ENCODE measurements at regions not wholly inside any gene's neighbourhood (a gene's known extent, or its start where the extent isn't known, plus 50 kb on each side); places are given as distances from the start of the nearest gene placed in this dataset.

DNA sequence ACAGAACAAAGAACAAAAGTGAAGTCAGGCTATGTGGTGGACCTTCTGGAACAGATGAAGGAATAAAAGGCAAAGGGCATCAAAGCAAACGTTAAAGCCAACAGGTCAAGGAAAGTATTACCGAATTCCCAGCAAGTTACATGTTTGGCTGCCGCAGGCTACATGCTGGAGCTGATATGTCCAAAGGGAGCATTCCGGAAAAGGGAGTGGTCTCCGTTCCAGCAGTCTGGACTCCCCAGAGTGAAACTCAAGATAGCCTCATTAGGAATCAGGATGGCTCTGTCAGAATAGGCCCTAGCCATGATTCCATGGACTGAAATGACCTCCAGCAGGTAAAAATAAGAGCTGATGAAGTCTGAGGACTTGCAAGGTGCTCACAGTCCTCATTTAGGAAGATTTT lies 379.8 kb upstream of the PRICKLE1 start:
- Histone ChIP-seq H3K27ac (ENCODE audit: low read length) (no peak overlapping the region), H3K4me3 (ENCODE audit: low read length in 2 of 2) (no peak overlapping the region), H3K36me3 (ENCODE audit: control insufficient read depth in 2 of 2, insufficient read depth in 2 of 2, low read length in 2 of 2) (no peaks in the 10 kb centered on the region), H3K9me3 (ENCODE audit: control insufficient read depth in 2 of 2, low read length in 2 of 2) (peaks cover 0 to 2% of the 10 kb centered on the region in 2 donors), H3K9ac (ENCODE audit: low read length in 2 of 2) (no peak overlapping the region), H3K27me3 (ENCODE audit: control insufficient read depth in 1 of 2, insufficient read depth in 2 of 2, low read length in 2 of 2) (no peaks in the 10 kb centered on the region), H3K4me1 (ENCODE audit: control insufficient read depth, insufficient read depth, low read length) (no peaks in the 10 kb centered on the region)

DNA sequence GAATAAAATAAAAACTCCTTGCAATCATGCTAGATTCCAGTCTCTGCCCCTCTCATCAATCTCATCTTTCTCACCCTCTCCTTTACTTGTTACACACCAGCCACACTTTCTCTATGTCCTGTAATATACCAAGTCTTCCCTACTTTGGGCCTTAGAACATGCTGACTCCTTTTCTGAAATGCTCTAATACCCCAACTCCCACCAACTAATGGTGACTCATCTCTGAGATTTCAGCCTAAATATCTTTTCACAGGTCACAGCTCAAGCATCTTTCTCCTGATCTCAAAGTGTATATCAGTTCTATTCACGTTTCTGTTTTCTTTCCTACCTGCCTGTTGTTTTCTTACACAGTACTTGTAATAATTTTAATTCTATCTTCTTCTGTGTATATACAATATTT lies 378.9 kb upstream of the PRICKLE1 start:
- Histone ChIP-seq H3K36me3 (ENCODE audit: control insufficient read depth in 2 of 2, insufficient read depth in 2 of 2, low read length in 2 of 2) (no peaks in the 10 kb centered on the region), H3K9ac (ENCODE audit: low read length in 2 of 2) (no peak overlapping the region), H3K4me1 (ENCODE audit: control insufficient read depth, insufficient read depth, low read length) (no peaks in the 10 kb centered on the region), H3K9me3 (ENCODE audit: control insufficient read depth in 2 of 2, low read length in 2 of 2) (peaks cover 0 to 2% of the 10 kb centered on the region in 2 donors), H3K27ac (ENCODE audit: low read length) (no peak overlapping the region), H3K4me3 (ENCODE audit: low read length in 2 of 2) (no peak overlapping the region), H3K27me3 (ENCODE audit: control insufficient read depth in 1 of 2, insufficient read depth in 2 of 2, low read length in 2 of 2) (no peaks in the 10 kb centered on the region)

DNA sequence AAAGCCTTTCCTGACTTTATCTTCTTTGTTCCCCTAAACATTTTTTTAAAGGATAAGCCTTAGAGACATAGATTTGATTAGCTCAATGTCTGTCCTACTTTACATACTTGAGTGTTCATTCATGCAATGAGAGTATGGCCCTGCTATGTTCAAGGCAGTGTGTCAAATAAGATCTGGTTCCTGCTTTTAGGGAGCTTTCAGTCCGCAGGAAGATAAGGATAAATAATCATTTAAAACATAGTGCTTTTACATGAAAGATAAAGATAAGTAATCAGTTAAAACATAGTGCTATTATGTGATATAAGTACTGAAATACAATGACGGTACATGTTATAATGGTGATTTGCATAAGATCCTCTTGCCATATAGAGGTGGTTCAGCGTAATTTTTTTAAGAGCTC lies 378.3 kb upstream of the PRICKLE1 start:
- Histone ChIP-seq H3K36me3 (ENCODE audit: control insufficient read depth in 2 of 2, insufficient read depth in 2 of 2, low read length in 2 of 2) (no peaks in the 10 kb centered on the region), H3K4me1 (ENCODE audit: control insufficient read depth, insufficient read depth, low read length) (no peaks in the 10 kb centered on the region), H3K9me3 (ENCODE audit: control insufficient read depth in 2 of 2, low read length in 2 of 2) (peaks cover 0 to 2% of the 10 kb centered on the region in 2 donors), H3K4me3 (ENCODE audit: low read length in 2 of 2) (no peak overlapping the region), H3K9ac (ENCODE audit: low read length in 2 of 2) (no peak overlapping the region), H3K27me3 (ENCODE audit: control insufficient read depth in 1 of 2, insufficient read depth in 2 of 2, low read length in 2 of 2) (no peaks in the 10 kb centered on the region), H3K27ac (ENCODE audit: low read length) (no peak overlapping the region)

DNA sequence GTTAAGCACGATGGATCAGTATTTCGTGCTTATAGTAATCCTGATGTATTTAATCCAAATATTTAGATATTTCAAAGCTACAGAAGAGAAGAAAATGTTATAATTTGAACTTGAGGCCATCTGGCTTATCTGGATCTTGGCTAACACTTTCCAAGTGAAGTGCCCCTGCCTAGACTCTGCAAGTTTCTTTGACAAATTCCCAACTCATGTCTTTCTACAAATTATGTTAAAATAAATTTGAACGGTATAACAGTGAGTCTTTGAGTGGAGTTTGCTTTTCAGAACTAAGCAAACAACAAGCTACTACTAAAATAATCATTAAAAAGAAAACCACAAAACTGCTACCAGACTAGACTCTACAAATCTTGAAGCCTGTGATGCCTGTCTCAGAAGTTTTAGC lies 374.4 kb upstream of the PRICKLE1 start:
- Histone ChIP-seq H3K9me3 (ENCODE audit: control insufficient read depth in 2 of 2, low read length in 2 of 2) (no peaks in the 10 kb centered on the region), H3K36me3 (ENCODE audit: control insufficient read depth in 2 of 2, insufficient read depth in 2 of 2, low read length in 2 of 2) (no peaks in the 10 kb centered on the region), H3K27me3 (ENCODE audit: control insufficient read depth in 1 of 2, insufficient read depth in 2 of 2, low read length in 2 of 2) (no peaks in the 10 kb centered on the region), H3K9ac (ENCODE audit: low read length in 2 of 2) (no peak overlapping the region), H3K4me3 (ENCODE audit: low read length in 2 of 2) (no peak overlapping the region), H3K4me1 (ENCODE audit: control insufficient read depth, insufficient read depth, low read length) (no peaks in the 10 kb centered on the region), H3K27ac (ENCODE audit: low read length) (no peak overlapping the region)

DNA sequence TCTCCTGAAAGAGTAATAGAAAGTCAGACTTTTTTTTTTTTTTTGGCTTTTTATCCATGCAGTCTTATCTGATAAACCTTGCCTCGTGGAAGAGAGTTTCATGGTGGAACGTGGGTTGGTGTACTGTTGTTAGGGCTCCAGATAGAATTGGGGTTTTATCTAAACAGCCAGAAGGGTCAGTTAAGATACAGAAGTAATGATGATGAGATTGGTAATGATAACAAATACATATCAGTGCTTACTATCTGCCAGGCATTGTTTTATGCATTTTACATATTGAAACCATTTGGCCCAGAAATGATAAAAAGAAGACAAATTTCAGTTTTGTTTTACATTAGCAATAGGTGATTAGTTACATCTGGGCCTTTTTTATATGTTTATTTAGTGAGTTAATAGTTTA lies 372.8 kb upstream of the PRICKLE1 start:
- Histone ChIP-seq H3K4me1 (ENCODE audit: control insufficient read depth, insufficient read depth, low read length) (no peaks in the 10 kb centered on the region), H3K4me3 (ENCODE audit: low read length in 2 of 2) (no peak overlapping the region), H3K27ac (ENCODE audit: low read length) (no peak overlapping the region), H3K9ac (ENCODE audit: low read length in 2 of 2) (no peak overlapping the region), H3K9me3 (ENCODE audit: control insufficient read depth in 2 of 2, low read length in 2 of 2) (no peaks in the 10 kb centered on the region), H3K36me3 (ENCODE audit: control insufficient read depth in 2 of 2, insufficient read depth in 2 of 2, low read length in 2 of 2) (no peaks in the 10 kb centered on the region), H3K27me3 (ENCODE audit: control insufficient read depth in 1 of 2, insufficient read depth in 2 of 2, low read length in 2 of 2) (no peaks in the 10 kb centered on the region)

DNA sequence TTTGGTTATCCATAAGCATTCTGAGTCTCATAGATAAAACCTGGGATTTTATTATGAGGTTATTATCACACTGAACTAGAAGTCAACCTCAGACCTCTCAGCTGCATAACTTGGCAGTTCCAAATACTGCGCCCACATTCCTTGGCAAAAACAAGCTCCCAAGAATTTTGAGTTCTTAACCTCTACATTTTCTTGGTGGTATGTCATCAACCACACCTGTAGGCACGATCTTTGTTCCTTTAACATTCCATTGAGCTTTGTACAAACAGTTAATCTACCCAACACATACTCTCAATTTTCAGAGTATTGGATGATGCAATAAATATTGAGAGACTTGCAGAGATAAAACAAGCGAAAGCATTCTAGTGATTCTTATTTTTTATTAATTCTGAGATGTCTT lies 371.8 kb upstream of the PRICKLE1 start:
- Histone ChIP-seq H3K36me3 (ENCODE audit: control insufficient read depth in 2 of 2, insufficient read depth in 2 of 2, low read length in 2 of 2) (no peaks in the 10 kb centered on the region), H3K4me1 (ENCODE audit: control insufficient read depth, insufficient read depth, low read length) (no peaks in the 10 kb centered on the region), H3K27ac (ENCODE audit: low read length) (no peak overlapping the region), H3K27me3 (ENCODE audit: control insufficient read depth in 1 of 2, insufficient read depth in 2 of 2, low read length in 2 of 2) (no peaks in the 10 kb centered on the region), H3K9ac (ENCODE audit: low read length in 2 of 2) (no peak overlapping the region), H3K9me3 (ENCODE audit: control insufficient read depth in 2 of 2, low read length in 2 of 2) (no peaks in the 10 kb centered on the region), H3K4me3 (ENCODE audit: low read length in 2 of 2) (no peak overlapping the region)

DNA sequence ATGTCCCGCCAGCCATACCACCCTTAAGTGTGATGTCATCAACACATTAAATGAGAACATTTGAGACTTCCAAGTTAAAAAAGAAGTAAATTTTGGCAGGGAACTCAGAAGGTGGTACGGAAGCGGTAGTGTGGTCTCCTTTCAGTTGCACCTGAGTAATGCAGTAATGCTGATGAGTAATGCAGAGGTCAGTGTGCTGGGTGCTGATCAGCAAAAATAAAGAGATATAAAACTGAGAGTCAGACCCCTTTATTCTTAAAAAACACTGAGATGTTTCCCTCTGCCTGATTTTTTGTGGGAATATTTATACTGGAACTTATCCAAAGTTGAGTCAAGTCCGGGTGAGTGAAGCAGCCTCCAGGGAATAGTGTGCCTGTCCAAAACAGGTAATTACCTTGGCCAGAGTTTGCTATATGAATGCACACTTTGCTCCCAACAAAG lies 370.6 kb upstream of the PRICKLE1 start:
- Histone ChIP-seq H3K4me3 (ENCODE audit: low read length in 2 of 2) (no peak overlapping the region), H3K9ac (ENCODE audit: low read length in 2 of 2) (no peak overlapping the region), H3K36me3 (ENCODE audit: control insufficient read depth in 2 of 2, insufficient read depth in 2 of 2, low read length in 2 of 2) (no peaks in the 10 kb centered on the region), H3K9me3 (ENCODE audit: control insufficient read depth in 2 of 2, low read length in 2 of 2) (no peaks in the 10 kb centered on the region), H3K4me1 (ENCODE audit: control insufficient read depth, insufficient read depth, low read length) (no peaks in the 10 kb centered on the region), H3K27me3 (ENCODE audit: control insufficient read depth in 1 of 2, insufficient read depth in 2 of 2, low read length in 2 of 2) (no peaks in the 10 kb centered on the region), H3K27ac (ENCODE audit: low read length) (no peak overlapping the region)

DNA sequence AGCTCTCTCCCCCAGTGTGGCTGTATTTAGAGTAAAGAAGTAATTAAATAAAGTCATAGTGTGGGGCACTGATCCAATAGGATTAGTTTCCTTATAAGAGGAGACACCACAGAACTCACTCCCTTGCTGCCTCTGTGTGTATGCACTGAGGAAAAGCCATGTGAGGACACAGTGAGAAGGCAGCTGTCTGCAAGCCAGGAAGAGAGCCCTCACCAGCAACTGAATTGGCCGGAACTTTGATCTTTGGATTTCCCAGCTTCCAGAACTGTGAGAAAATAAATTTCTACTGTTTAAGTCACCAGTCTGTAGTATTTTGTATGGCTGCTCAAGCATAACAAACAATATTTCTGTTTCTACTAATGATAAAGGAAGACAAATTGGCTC lies 368.7 kb upstream of the PRICKLE1 start:
- Histone ChIP-seq H3K27ac (ENCODE audit: low read length) (no peak overlapping the region), H3K36me3 (ENCODE audit: control insufficient read depth in 2 of 2, insufficient read depth in 2 of 2, low read length in 2 of 2) (no peaks in the 10 kb centered on the region), H3K9me3 (ENCODE audit: control insufficient read depth in 2 of 2, low read length in 2 of 2) (no peaks in the 10 kb centered on the region)

DNA sequence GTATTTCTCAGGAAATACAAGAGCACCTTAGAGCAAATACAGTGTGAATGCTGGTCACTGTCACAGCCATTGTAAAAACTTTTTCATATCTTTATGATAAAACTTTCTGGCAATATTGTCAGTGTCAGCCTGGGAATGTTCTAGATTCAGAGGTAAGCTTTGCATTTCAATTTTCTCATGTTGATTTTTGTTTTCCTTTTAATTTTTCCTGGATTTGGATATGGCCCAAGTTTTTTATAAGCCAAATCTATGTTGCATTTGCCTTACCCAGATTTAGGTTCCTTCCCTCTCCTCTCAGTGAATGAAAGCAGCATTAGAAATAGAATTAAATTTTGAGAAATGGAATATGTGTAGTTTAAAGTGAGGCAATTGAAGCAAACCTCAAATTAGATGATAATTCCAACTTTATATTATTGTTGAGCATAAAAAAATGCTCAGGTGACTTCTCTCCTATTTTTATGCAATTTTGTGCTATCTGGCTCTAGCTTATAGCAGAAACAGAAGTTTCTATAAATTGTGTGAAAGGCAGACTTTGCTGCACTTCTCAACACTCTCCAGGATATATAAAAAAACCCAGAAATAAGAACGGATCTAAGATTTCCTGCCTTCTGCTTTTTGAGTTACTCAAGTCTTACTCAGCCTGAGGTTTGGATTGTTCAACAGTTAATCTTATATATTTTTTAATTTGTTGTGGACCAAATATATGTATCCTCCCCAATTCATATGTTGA lies 368.2 kb upstream of the PRICKLE1 start:
- Histone ChIP-seq H3K9me3 (ENCODE audit: control insufficient read depth in 2 of 2, low read length in 2 of 2) (no peaks in the 10 kb centered on the region), H3K36me3 (ENCODE audit: control insufficient read depth in 2 of 2, insufficient read depth in 2 of 2, low read length in 2 of 2) (no peaks in the 10 kb centered on the region), H3K27ac (ENCODE audit: low read length) (no peak overlapping the region), H3K4me3 (ENCODE audit: low read length in 2 of 2) (no peak overlapping the region), H3K27me3 (ENCODE audit: control insufficient read depth in 1 of 2, insufficient read depth in 2 of 2, low read length in 2 of 2) (no peaks in the 10 kb centered on the region), H3K4me1 (ENCODE audit: control insufficient read depth, insufficient read depth, low read length) (no peaks in the 10 kb centered on the region), H3K9ac (ENCODE audit: low read length in 2 of 2) (no peak overlapping the region)

More for the DNA sequence above, 368.7 kb upstream of the PRICKLE1 start:
- no peaks in the 10 kb centered on the region for H3K27me3 ChIP-seq (ENCODE audit: control insufficient read depth in 1 of 2, insufficient read depth in 2 of 2, low read length in 2 of 2)
- no peak overlapping the region for H3K4me3 ChIP-seq (ENCODE audit: low read length in 2 of 2)
- no peaks in the 10 kb centered on the region for H3K4me1 ChIP-seq (ENCODE audit: control insufficient read depth, insufficient read depth, low read length)
- no peak overlapping the region for H3K9ac ChIP-seq (ENCODE audit: low read length in 2 of 2)

DNA sequence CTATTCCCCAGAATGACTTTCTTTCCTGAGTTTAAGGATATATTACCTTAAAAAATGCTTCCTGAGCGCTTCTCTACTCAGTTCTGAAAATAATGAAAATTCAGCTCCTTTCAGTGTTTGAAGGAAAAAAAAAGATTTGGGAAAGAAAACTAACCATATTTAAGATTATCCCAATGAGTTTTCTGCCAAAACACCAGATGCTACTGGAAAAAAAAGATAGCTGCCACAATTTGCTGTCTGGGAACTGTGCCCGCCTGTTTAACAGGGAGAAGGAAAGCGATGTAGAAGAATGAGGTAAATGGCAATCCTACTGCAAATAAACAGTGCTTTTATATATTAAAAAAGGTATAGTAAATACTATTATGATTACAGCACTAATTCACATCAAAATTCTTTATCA lies 367.6 kb upstream of the PRICKLE1 start:
- H3K36me3 ChIP-seq (ENCODE audit: control insufficient read depth in 2 of 2, insufficient read depth in 2 of 2, low read length in 2 of 2) = no peaks in the 10 kb centered on the region
- no peaks in the 10 kb centered on the region for H3K27me3 ChIP-seq (ENCODE audit: control insufficient read depth in 1 of 2, insufficient read depth in 2 of 2, low read length in 2 of 2)
- no peak overlapping the region for H3K9ac ChIP-seq (ENCODE audit: low read length in 2 of 2)
- H3K9me3 ChIP-seq (ENCODE audit: control insufficient read depth in 2 of 2, low read length in 2 of 2) = no peaks in the 10 kb centered on the region
- H3K27ac ChIP-seq (ENCODE audit: low read length) = no peak overlapping the region
- H3K4me3 ChIP-seq (ENCODE audit: low read length in 2 of 2) = no peak overlapping the region
- no peaks in the 10 kb centered on the region for H3K4me1 ChIP-seq (ENCODE audit: control insufficient read depth, insufficient read depth, low read length)

DNA sequence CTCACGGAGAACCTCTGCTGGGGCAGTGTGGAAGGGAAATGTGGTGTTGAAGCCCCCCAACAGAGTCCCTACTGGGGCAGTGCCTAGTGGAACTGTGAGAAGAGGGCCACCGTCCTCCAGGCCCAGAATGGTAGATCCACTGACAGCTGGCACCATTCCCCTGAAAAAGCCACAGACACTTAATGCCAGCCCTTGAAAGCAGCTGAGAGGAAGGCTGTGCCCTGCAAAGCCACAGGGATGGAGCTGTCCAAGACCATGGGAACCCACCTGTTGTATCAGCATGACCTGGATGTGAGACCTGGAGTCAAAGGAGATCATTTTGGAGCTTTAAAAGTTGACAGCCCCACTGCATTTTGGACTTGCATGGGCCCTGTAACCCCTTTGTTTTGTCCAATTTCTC lies 363.5 kb upstream of the PRICKLE1 start:
- Histone ChIP-seq H3K9ac (ENCODE audit: low read length in 2 of 2) (no peak overlapping the region), H3K36me3 (ENCODE audit: control insufficient read depth in 2 of 2, insufficient read depth in 2 of 2, low read length in 2 of 2) (no peaks in the 10 kb centered on the region), H3K27ac (ENCODE audit: low read length) (no peak overlapping the region), H3K27me3 (ENCODE audit: control insufficient read depth in 1 of 2, insufficient read depth in 2 of 2, low read length in 2 of 2) (no peaks in the 10 kb centered on the region), H3K9me3 (ENCODE audit: control insufficient read depth in 2 of 2, low read length in 2 of 2) (no peaks in the 10 kb centered on the region), H3K4me3 (ENCODE audit: low read length in 2 of 2) (no peak overlapping the region), H3K4me1 (ENCODE audit: control insufficient read depth, insufficient read depth, low read length) (no peaks in the 10 kb centered on the region)
